Erythroblast (primary cell): ENCODE measurements at regions not wholly inside any gene's neighbourhood (a gene's known extent, or its start where the extent isn't known, plus 50 kb on each side); places are given as distances from the start of the nearest gene placed in this dataset.

Experiments used
- GATA1 ChIP-seq: IDR thresholded peaks from 2 replicates; pipeline ENCODE4 v1.6.1; 2011; ENCODE audit warnings: low read depth, mild to moderate bottlenecking, control low read depth, low read length, moderate library complexity
- POLR2A ChIP-seq: IDR thresholded peaks from 2 replicates; pipeline ENCODE4 v1.6.1; 2011; ENCODE audit warnings: mild to moderate bottlenecking, low read length

GRCh38 chr1:58922302-58923089 is 138.6 kb upstream of the JUN start:
- no peak for TF ChIP-seq POLR2A
- no peak for TF ChIP-seq GATA1
